GM19240 (cell line): ENCODE measurements at regions not wholly inside any gene's neighbourhood (a gene's known extent, or its start where the extent isn't known, plus 50 kb on each side); places are given as distances from the start of the nearest gene placed in this dataset.

Experiments used
- DNase-seq: peaks from one replicate; pipeline ENCODE4 v3.0.0; 2011; ENCODE audit warnings: low spot score; ENCODE audit not compliant: insufficient read length

DNA sequence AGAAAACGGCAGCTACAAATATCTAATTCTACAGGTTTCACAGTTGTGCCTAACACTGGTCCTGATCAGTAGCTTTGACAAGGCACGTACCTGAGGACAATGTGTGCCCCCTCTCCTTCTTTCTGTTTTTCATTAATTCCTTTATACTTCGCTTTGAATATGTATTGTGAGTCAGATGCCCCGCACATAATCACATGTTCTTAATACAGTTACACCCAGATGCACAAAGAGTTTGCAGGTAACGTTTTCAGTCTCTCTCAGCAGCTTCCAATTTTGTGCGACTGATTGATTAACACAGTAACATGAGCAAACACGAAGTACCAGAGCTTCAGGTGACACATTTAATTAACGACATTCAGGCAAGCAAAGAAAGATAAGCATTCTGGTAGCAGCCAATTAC lies 209.8 kb upstream of the ZPLD1 start:
- DNase-seq, result no peak

DNA sequence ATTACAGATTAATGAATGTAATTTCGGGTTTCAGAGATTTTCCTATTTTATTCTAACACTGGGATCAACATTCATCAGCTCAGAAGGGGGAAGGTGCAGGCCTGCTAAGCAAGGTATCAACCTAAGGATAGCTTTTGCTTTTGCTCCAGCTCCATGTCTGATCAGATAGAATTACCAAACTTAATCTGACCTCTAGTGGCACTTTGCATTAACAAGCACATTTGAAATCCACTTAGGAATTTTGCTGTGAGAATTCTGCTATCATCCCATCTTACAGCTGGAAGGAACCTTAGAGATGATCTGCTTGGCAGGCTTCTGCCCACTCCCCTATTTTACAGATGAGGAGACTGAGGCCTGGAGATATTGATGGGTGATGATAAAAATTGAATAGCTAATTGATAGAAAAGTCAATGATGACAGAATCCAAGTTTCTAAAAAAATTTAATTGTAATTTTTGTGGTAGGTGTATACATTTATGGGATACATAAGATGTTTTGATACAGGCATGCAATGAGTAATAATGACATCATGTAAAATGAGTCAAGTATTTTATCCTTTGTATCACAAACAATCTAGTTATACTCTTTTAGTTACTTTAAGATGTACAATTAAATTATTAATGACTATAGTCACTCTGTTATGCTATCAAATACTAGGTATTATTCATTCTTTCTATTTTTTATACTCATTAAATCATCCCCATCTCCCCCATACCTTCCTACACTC lies 209.2 kb upstream of the ZPLD1 start:
- DNase-seq, result no peak

DNA sequence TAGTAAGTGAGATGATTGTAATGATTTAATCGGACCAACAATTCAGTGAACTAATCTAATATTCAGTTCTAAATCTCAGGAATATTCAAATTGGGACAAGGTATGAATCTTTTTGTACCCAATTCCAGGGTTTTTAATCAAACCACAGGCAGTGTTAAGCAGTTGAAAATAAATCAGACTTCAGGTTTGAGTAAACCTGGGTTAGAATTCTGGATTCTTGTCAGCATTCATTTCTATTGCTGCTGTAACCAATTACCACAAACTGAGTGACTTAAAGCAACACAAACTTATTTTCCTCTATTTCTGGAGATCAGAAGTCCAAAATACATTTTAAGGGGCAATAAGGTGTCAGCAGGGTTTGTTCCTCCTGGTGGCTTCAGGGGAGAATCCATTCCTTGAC lies 208.4 kb upstream of the ZPLD1 start:
- no peak for DNase-seq

- peak; percentile 14 for DNase-seq
Observed at GRCh38 chr3:102229062-102229655, 205.7 kb upstream of the ZPLD1 start.

DNA sequence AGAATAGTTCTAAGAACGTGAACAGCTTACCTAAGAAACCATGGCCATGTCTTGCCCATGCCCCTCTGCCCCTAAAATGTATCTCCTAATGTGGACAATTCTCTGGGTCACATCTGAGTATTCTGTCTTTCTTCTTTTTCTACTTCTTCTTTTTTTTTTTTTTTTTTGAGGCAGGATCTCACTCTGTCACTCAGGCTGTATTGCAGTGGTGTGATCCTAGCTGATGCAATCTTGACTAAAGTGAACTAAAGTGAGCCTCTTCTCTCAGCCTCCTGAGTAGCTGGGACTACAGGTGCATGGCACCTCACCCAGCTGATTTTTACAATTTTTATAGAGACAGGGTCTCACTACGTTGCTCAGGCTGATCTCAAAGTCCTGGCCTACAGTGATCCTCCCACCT lies 204.8 kb upstream of the ZPLD1 start:
- no peak for DNase-seq

GRCh38 chr3:102233881-102234280 lies 200.9 kb upstream of the ZPLD1 start:
- no peak for DNase-seq

DNA sequence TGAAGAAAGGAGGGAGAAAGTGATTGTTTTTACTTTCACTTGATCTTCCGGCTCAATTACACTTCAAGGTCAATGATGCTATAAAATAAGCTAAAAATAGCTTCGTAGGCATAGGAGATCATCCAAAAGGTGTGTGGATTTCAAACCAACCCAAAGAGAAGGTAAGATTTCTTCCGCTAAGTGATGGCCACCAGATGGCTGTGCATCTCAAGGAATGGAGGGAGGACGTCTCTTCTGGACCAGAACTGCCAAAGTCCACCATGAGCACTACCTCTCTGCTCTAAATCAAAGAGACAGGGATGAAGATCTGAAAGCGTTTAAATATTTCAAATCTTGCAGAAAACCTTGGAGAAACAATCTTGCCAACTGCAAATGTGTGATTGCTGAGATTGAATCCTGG lies 199.1 kb upstream of the ZPLD1 start:
- peak; percentile 5 for DNase-seq

GRCh38 chr3:102237181-102237580 lies 197.6 kb upstream of the ZPLD1 start:
- DNase-seq, result no peak

- DNase-seq, result no peak
Observed at GRCh38 chr3:102237838-102238237, 197.0 kb upstream of the ZPLD1 start.

DNA sequence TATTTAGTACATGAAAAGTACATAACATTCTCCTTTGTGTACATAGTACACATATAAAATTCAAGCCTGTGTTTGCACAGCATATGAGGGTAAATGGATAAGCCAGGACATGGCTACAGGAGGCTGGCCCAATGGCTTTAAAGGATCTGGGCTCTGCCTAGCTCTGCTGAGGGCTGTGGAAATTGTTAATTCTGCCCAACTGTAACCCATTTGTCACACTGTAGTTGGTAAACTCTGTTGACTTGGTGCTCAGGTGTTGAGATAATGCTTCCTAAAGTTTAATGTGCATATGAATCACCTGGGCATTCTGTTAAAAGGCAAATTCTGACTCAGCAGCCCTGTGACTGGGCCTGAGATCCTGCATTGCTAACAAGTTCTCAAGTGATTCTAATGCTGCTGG lies 196.5 kb upstream of the ZPLD1 start:
- DNase-seq, result no peak

GRCh38 chr3:102240720-102241119 lies 194.1 kb upstream of the ZPLD1 start:
- no peak for DNase-seq

DNA sequence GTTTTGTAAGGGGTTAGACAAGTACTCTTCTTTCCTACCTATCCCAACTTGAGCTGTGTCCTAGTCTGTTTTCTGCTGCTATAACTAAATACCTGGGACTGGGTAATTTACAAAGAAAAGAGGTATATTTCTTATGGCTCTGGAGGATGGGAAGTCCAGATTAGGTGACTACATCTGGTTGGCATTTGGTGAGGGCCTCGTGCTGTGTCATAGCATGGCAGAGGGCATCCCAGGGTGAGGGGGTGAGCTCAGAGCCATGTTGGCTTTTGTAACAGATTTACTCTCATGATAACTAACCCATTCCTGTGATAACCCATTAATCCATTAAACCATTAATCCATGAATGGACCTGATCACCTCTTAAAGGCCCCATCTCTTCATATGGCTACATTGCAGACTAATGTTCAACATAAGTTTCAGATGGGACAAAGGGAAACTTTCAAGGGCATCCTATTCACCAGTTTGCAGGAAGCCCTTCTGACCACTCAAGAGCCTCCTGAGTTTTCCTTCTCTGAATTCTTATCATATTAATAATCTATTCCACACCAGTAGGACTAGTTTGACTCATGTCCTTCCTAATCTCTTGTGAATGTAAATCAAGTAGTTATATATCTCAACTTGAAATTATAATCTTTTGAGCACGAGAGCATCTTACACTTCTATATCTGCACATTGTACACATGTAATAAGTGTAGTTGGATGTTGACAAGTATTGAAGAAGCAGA lies 185.7 kb upstream of the ZPLD1 start:
- DNase-seq, result no peak

DNA sequence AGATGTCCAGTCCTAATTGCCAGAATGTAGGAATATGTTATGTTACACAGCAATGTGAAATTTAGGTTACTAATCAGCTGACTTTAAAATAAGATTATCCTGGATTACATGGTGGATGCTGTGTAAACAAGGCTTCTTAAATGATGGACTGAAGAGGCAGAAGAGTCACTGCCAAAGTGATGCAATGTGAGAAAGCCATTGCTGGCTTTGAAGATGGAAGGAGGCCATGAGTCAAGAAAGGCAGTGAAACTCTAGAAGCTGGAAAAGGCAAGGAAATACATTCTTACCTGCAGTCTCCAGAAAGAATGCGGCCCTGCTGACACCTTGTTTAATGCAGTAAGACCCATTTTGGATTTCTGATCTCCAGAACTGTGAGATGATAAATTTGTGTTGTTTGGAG lies 179.1 kb upstream of the ZPLD1 start:
- no peak for DNase-seq

- DNase-seq, result no peak
Observed at GRCh38 chr3:102258666-102259227, 176.1 kb upstream of the ZPLD1 start.

GRCh38 chr3:102259663-102260062 lies 175.2 kb upstream of the ZPLD1 start:
- DNase-seq, result no peak

DNA sequence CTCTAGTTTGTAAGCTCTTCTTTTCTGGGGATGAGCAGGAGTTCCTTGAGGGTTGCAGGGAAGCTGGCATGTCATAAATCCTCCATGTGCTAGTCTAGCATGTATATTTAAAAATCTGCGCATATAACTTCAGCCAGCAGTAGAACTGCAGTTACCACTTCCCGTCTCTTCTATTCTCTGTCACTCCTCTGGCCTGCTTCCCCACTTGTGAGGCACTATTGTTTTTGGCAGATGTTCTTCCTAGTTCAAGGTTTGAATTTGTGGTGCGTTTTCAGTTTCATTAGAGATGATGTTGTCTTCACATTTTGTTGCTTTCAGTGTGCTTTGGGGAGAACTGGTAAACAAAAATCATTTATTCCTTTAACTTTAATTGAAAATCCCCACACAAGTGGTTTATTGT lies 169.1 kb upstream of the ZPLD1 start:
- DNase-seq, result no peak

DNA sequence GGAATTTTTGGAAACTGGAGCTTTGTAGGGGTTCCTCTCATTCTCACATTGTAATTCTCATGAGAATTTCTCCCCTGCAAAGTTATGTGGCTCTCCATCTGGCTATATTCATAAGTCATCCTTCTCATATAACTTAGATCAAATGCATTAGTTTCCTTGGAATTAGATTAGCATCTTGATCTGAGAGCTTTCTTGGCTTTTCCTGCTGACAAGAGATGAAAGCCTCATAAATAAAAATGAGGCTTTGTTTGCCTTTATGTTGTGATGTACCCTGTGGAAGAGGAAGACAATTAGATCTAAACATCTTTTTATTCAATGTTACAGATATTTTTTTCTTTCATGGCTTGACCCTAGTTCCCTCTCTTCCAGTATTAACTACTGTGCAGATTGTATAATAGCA lies 165.4 kb upstream of the ZPLD1 start:
- no peak for DNase-seq

DNA sequence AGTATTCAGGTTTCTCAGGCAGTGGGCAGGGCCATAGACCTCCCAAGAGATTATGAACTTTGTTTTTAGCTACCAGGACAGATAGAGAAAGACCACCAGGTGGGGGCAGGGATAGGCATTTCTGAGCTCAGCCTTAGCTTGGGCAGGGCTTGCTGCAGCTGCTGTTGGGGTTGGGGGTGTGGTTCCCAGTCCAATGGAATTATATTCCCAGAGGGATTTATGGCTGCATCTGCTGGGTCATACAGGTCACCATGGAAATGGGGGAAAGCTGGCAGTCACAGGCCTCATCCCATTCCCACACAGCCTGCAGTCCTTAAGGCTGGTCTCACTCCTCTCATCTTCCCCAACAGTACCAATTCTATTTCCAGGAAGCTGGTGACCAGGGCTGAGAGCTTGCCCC lies 144.6 kb upstream of the ZPLD1 start:
- no peak for DNase-seq

DNA sequence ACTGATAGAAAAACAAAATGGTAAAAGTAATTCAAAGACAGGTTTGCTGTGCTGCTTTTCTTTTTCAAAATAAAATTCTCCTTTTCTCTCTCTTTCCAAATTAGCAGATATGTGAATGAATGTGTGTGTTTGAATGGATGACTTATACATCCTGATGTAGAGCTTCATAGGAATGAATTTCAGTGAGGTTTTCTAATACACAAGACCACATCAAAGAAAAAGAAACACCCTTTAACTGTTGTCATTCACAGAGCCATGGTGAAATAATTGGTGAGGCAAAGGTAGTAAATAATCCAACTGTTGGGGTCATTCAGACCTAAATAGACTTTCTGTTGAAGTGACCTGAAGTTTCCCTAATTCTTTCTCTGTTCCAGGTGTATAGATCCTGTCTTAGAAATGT lies 139.1 kb upstream of the ZPLD1 start:
- no peak for DNase-seq

DNA sequence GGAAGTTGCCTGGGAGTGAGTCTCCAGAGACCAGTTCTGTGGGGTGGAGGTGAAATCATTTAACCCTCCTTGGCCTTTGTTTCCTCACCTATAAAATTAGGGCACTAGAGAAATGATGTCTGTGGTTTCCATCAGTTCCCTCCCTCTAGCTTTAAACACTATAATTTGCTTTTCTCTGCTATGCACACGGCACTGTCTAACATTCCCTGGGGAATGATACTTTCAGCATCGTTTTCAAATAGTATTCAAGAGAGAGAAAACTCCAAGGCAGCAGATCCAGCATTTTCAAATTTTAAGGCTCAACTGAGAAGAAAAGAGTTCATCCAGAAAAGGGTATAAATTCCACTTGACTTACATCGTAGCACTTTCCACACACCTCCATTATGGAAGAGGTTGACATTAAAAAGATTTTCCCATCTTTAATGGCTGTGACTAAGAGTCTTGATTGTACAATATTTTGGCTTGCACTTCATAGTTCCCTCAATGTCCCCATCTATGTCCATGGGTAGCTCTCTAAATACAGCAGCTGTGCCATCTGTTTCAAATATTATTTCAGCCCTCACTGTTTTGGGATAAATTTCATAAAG lies 137.7 kb upstream of the ZPLD1 start:
- DNase-seq, result no peak

- DNase-seq, result no peak
Observed at GRCh38 chr3:102299125-102299877, 135.5 kb upstream of the ZPLD1 start.
